Ovary (tissue), 7 donors: ENCODE measurements at regions not wholly inside any gene's neighbourhood (a gene's known extent, or its start where the extent isn't known, plus 50 kb on each side); places are given as distances from the start of the nearest gene placed in this dataset.
"Not testable (repeated sequence)": the region's sequence is repeated elsewhere in the genome, so short reads cannot be mapped to it uniquely, and the experiment has no call there.

Source experiments
- DNase-seq, 5 donors: peaks; one replicate each; pipeline ENCODE4 v3.0.0-alpha.2; 2019 to 2020
- H3K27ac ChIP-seq, 2 donors: fragments of 200-600 bp; one replicate each; pipeline versions ENCODE4 v1.5.1 to v1.8.0; 2019 to 2022
- H3K27me3 ChIP-seq: fragments of 200-600 bp; one replicate; pipeline ENCODE4 v1.8.0; 2022
- H3K36me3 ChIP-seq: fragments of 200-600 bp; sonication (generic); one replicate; pipeline ENCODE4 v1.5.1; 2019
- H3K4me1 ChIP-seq: one replicate; pipeline ENCODE4 v1.8.1; 2013; ENCODE audit warnings: mild to moderate bottlenecking, moderate library complexity; ENCODE audit not compliant: insufficient read depth
- H3K4me3 ChIP-seq: fragments of 200-600 bp; sonication (generic); one replicate; pipeline ENCODE4 v1.5.1; 2017
- H3K9me3 ChIP-seq, 2 donors: fragments of 200-600 bp in 1 of 2; sonication (generic) in 1 of 2; one replicate each; pipeline versions ENCODE4 v1.5.1 to v1.8.1; 2013 to 2019; ENCODE audit warnings: mild to moderate bottlenecking in 1 of 2, moderate library complexity in 1 of 2
- EP300 ChIP-seq: sonication (generic); formaldehyde crosslinking; IDR thresholded peaks from one replicate; pipeline ENCODE4 v1.6.1; 2017; ENCODE audit warnings: antibody characterized with exemption
- POLR2A ChIP-seq: fragments of 450-650 bp; IDR thresholded peaks from one replicate; pipeline ENCODE4 v1.6.1; 2017; ENCODE audit warnings: antibody characterized with exemption, mild to moderate bottlenecking, moderate library complexity
- WGBS, 3 donors: extraction: QIAGEN DNeasy Blood & Tissue Kit in 1 of 3; methylation state at CpG; one replicate each; pipeline versions ENCODE4 v1.1.5 to v1.1.7; 2013 to 2017; 5-methylcytosine and 5-hydroxymethylcytosine counted together
- intact Hi-C, 4 donors: fragments of 100-400 bp; cut with DNase I; formaldehyde crosslinking; loops; one replicate each; pipeline versions ENCODE4 v1.11.0 to v1.15.1; 2022 to 2023
- TF ChIP-seq, protein P1 (sequence below), 3 donors: fragments of 450-650 bp in 2 of 3; fragments of 200-600 bp in 1 of 3; IDR thresholded peaks; one replicate each; pipeline versions ENCODE4 v1.5.1 to v1.8.0; 2016 to 2022; ENCODE audit warnings: antibody characterized with exemption in 3 of 3, mild to moderate bottlenecking in 1 of 3
- donor health status: DM: no; HTN: no; CAD: no; lungs with moderate emphysema.
- donor health status: DM: no; HTN: no; CAD: no.
- donor health status: Bipolar disorder and iron deficiency.
- donor health status: DM: no; HTN: no; CAD: no.
- donor health status: DM: yes; HTN: yes; CAD: no.

DNA sequence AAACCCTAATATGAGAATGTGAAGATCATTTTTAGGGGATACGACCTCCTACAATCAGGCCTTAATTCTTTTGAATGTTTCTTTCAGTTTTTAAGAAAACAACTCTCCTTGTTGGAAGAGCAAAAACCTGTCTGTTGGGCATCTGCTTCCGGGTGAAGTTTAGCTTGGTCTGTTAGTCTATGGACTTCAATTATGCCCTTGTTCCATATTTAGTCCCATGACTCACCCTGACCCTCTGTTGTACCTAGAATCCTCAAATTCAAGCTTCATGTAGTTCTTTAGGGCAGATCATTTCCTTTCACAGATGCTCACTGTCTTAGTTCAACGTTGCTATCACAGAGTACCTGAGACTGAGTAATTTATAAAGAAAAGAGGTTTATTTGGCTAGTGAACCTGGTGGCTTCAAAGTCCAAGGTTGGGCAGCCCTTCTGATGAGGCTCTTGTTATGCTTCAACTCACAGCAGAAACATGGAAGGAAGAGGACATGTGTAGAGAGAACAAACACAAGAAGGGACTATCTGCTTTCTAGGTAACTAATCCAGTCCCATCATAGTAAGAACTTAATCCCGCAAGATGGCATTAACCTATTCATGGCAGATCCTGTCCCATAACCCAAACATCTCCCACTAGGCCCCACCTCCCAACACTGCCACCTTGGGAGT is 82.5 kb upstream of the SERPINE2 start:
- Histone ChIP-seq H3K9me3 (no peaks in the 10 kb centered on the region), H3K27me3 (no peaks in the 10 kb centered on the region), H3K4me3 (no peak overlapping the region), H3K4me1 (no peaks in the 10 kb centered on the region), H3K27ac (no peak overlapping the region), H3K36me3 (no peaks in the 10 kb centered on the region)
- TF ChIP-seq EP300: no peak
- TF ChIP-seq, protein P1, sequence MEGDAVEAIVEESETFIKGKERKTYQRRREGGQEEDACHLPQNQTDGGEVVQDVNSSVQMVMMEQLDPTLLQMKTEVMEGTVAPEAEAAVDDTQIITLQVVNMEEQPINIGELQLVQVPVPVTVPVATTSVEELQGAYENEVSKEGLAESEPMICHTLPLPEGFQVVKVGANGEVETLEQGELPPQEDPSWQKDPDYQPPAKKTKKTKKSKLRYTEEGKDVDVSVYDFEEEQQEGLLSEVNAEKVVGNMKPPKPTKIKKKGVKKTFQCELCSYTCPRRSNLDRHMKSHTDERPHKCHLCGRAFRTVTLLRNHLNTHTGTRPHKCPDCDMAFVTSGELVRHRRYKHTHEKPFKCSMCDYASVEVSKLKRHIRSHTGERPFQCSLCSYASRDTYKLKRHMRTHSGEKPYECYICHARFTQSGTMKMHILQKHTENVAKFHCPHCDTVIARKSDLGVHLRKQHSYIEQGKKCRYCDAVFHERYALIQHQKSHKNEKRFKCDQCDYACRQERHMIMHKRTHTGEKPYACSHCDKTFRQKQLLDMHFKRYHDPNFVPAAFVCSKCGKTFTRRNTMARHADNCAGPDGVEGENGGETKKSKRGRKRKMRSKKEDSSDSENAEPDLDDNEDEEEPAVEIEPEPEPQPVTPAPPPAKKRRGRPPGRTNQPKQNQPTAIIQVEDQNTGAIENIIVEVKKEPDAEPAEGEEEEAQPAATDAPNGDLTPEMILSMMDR (IDR thresholded peaks at IDR 0.05): no peak
- no peak for TF ChIP-seq POLR2A
- DNase-seq: no peak
- intact Hi-C loops: no loop called here
- 86 to 90% (median 87%) methylated on average over 4 of the region's 4 CpGs for WGBS, 3 donors

GRCh38 chr2:224120986-224121385 is 81.9 kb upstream of the SERPINE2 start:
- TF ChIP-seq EP300 (no peak), POLR2A (no peak)
- TF ChIP-seq, protein P1 (IDR thresholded peaks at IDR 0.05): no peak
- 85 to 94% (median 86%) methylated on average over 1 of the region's 1 CpG for WGBS, 3 donors
- Histone ChIP-seq H3K27ac (no peak overlapping the region), H3K9me3 (no peaks in the 10 kb centered on the region), H3K27me3 (no peaks in the 10 kb centered on the region), H3K4me3 (no peak overlapping the region), H3K36me3 (no peaks in the 10 kb centered on the region), H3K4me1 (no peaks in the 10 kb centered on the region)
- intact Hi-C loops: no loop called here
- no peak for DNase-seq

DNA sequence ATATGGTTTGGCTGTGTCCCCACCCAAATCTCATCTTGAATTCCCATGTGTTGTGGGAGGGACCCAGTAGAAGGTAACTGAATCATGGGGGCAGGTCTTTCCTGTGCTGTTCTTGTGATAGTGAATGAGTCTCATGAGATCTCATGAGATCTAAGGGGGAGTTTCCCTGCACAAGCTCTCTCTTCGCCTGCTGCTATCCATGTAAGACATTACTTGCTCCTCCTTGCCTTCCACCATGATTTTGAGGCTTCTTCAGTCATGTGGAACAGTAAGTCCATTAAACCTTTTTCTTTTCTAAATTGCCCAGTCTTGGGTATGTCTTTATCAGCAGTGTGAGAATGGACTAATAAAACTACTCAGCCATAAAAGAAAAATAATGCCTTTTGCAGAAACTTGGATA is 80.8 kb upstream of the SERPINE2 start:
- DNase-seq, intact Hi-C loops: not testable (repeated sequence)
- 97 to 100% (median 98%) methylated on average over 1 of the region's 1 CpG for whole genome bisulfite sequencing, 3 donors

DNA sequence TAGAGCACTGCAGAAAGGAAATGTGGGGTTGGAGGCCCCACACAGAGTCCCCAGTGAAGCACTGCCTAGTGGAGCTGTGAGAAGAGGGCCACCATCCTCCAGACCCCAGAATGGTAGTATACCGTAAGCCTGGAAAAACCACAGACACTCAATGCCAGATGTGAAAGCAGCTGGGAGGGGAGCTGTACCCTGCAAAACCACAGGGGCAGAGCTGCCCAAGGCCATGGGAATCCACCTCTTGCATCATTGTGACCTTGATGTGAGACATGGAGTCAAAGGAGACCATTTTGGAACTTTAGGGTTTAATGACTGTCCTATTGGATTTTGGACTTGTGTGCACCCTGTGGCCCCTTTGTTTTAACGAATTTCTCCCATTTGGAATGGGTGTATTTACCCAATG is 75.3 kb upstream of the SERPINE2 start:
- H3K27ac ChIP-seq: no peak overlapping the region
- peaks cover 0 to 4% of the 10 kb centered on the region in 2 donors for H3K9me3 ChIP-seq
- TF ChIP-seq, protein P1 (IDR thresholded peaks at IDR 0.05): no peak
- TF ChIP-seq POLR2A (no peak), EP300 (no peak)
- H3K4me3 ChIP-seq: no peak overlapping the region
- intact Hi-C loops: no loop called here
- DNase-seq: no peak
- H3K4me1 ChIP-seq: peaks cover 3% of the 10 kb centered on the region
- 67 to 76% (median 74%) methylated on average over 2 of the region's 2 CpGs for WGBS, 3 donors
- no peaks in the 10 kb centered on the region for H3K36me3 ChIP-seq
- no peaks in the 10 kb centered on the region for H3K27me3 ChIP-seq

More for the DNA sequence above, 80.8 kb upstream of the SERPINE2 start:
- not testable (repeated sequence) for H3K27ac ChIP-seq, H3K27me3 ChIP-seq, H3K4me1 ChIP-seq, H3K36me3 ChIP-seq, H3K4me3 ChIP-seq, H3K9me3 ChIP-seq

GRCh38 chr2:224113930-224114329 is 74.8 kb upstream of the SERPINE2 start:
- DNase-seq, H3K9me3 ChIP-seq, H3K4me3 ChIP-seq, H3K36me3 ChIP-seq, intact Hi-C loops, H3K27ac ChIP-seq, H3K4me1 ChIP-seq, H3K27me3 ChIP-seq: not testable (repeated sequence)
- 28 to 61% (median 36%) methylated on average over 1 of the region's 1 CpG for WGBS, 3 donors
